Smooth muscle cell of the brain vasculature (primary cell): ENCODE measurements at regions not wholly inside any gene's neighbourhood (a gene's known extent, or its start where the extent isn't known, plus 50 kb on each side); places are given as distances from the start of the nearest gene placed in this dataset.
"Not testable (repeated sequence)": the region's sequence is repeated elsewhere in the genome, so short reads cannot be mapped to it uniquely, and the experiment has no call there.

Experiments used
- DNase-seq: peaks from one replicate; pipeline ENCODE4 v3.0.0-alpha.2; 2012; ENCODE audit warnings: low read depth, low spot score

DNA sequence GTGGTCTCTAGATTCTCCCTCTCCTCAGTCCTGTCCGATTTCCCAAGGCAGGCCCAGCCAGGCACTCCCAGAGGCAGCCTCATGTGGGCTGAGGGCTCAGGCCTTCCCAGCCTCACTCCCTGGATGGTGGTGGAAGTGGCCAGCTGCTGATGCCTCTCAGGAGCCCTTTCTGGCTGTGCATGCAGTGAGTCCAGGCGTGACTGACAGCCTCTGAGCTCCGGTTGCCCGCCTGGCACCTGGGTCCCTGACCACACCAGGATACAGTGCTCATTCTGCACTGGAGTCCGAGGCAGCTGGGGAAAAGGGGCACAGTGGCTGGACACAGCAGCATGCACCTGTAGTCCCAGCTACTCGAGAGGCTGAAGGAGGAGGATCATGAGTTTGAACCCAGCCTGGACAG lies 132.6 kb downstream of the CUL2 start:
- DNase-seq, result no peak

GRCh38 chr10:34956756-34957155 lies 133.4 kb downstream of the CUL2 start:
- DNase-seq, result no peak

DNA sequence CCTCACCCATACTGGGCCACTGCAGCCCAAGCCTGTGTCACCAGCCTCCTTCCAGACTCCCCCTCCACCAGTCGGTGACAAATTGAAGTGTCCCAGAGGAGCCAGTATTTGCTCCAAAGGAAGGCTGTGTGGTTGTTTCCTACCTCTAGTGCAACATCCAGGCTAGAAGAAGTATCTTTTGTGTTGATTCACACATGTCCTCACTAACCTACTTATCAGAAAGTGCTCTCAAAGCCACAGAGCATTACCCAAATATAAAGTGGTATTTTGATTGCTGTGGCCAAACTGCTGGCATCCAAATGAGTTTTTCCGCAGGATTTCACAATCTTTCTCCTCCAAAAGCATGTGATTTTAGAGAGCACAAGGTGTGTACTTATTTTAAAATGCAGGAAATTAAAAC lies 134.8 kb downstream of the CUL2 start:
- no peak for DNase-seq

- no peak for DNase-seq
Measured at GRCh38 chr10:34954142-34954541, 136.0 kb downstream of the CUL2 start.

GRCh38 chr10:34951263-34951887 lies 136.3 kb upstream of the PARD3 start:
- DNase-seq, result not testable (repeated sequence)

DNA sequence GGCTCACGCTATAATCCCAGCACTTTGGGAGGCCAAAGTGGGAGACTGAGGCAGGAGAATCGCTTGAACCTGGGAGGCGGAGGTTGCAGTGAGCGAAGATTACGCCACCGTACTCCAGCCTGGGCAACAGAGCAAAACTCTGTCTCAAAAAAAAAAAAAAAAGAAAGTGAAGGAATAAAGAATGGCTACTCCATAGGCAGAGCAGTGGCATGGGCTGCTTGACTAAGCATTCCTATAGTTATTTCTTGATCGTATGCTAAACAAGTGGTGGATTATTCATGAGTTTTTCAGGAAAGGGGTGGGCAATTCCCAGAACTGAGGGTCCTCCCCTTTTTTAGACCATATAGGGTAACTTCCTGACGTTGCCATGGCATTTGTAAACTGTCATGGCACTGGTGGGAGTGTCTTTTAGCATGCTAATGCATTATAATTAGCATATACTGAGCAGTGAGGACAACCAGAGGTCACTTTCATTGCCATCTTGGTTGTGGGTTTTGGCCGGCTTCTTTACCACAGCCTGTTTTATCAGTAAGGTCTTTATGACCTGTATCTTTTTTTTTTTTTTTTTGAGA lies 130.9 kb upstream of the PARD3 start:
- DNase-seq, result not testable (repeated sequence)

DNA sequence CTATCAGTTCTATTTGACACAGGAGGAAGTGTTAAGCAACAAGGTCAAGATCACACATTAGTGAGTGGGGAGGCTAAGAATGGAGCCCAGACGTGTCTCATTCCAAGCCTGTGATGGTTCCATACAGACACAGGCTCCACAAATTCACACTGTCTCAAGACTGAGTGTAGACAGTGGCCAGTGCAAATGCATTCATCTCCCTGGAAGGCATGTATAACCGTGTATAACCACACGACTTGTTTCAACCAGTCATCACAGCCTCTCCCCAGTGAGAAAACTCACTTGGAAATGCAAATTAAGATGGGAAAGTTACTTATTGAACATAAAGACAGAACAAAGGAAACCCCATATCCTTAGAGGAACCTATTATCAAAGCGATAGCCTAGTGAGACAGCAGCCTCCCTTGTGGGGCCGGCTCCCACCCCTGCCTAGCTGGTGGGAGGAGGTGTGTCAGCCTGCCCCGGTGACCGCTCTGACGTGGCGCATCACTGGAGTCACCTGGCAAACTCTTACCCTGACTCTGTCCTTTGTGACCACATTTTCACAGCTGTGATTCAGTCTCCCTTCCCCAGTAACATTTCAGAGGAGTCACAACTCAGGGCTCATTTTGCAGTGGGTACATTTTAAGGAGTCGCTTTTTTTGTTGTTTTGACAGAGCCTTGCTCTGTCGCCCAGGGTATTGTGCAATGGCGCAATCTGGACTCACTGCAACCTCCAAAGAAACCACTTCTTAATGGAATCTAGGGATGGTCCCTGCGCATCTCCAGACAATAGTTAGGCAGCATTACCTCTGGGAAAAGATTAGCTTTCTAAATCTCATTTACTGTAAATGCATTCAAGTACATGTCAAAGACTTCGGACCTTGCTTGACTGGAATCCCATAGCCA lies 126.6 kb upstream of the PARD3 start:
- DNase-seq, result no peak

DNA sequence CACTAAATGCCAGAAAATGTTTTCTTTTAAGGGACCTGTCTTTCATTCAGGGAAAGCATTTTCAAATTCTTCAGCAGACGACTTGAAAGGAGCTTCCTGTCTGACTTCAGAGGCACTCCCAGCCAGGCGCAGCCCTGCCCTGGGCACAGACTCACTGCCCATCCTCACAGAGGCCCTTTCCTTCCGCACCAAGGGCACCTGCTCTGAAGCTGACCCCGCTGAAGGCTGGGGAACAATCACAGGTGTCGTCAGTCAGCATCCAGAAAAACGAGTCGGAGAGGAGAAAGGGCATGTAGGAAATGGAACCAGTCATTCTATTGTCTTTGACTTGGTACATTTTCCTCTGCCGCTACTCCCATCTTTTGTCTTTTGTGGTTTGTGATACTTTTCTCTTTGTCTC lies 125.3 kb upstream of the PARD3 start:
- DNase-seq, result no peak

- DNase-seq, result no peak
Measured at GRCh38 chr10:34938399-34938670, 123.2 kb upstream of the PARD3 start.

DNA sequence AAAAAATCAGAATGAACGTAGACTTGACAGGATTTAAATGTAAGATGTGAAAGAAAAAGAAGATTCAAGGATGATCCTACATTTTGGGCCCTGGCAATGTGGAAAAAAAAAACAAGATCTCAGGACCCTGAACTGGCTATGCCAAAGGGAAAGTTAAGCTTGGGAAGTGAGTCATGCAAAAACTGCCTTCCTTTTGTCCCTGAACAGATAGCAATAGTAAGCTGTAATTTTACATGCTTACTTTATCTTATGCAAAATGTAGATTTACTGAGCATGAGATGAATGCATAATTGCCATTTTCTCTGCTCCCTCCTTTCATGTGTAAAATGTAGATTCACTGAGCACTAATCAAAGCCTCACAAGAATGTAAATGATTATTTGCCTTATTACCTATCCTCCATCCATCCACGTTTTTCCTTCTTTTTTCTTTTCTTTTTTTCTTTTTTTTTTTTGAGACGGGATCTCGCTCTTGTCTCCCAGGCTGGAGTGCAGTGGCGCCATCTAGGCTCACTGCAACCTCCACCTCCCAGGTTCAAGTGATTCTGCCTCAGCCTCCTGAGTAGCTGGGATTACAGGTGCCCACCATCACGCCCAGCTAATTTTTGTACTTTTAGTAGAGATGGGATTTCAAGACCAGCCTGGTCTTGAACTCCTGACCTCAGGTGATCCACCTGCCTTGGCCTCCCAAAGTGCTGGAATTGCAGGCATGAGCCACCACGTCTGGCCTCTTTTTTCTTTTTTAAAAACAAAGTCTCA lies 122.7 kb upstream of the PARD3 start:
- not testable (repeated sequence) for DNase-seq

- no peak for DNase-seq
Measured at GRCh38 chr10:34936061-34936460, 121.0 kb upstream of the PARD3 start.

DNA sequence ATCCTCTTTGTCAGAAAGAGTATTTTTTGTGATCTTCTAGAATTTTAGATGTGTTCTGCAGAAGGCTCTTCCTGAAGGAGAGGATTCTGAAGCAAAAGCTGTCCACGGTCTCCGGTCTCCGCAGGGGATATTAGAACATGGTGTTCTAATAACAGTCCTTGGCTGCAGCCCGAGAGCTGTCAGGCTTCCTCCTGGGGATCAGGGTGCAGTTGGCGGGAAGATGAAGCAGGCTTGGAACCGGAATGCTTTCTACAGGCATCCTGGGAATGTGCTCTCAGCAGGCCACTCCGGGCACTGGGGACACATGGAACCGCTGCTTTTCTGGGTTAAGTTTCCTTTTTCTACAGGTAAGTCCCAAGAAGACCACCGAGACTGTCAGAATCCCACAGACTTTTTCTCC lies 118.6 kb upstream of the PARD3 start:
- DNase-seq, result peak; percentile 78

GRCh38 chr10:34932235-34932634 lies 117.1 kb upstream of the PARD3 start:
- no peak for DNase-seq

DNA sequence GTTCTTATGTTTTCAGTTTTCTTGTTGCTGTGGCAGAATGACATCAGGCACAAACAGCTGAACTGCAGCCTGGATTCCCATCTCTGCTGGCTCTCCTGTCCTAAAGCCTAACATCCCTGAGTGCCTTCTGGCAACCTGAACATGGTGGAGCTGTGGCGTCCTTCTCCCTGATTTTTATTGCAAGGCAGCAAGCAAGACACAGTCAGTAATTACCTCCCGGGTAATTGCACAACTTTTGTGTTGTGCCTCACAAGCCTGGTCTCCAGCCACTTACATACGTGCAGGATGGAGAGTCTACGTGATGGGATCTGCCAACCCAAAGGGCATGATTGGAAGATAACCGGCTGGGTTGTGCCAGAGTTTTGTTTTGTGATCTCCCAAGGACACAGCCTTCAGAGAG lies 116.1 kb upstream of the PARD3 start:
- no peak for DNase-seq

DNA sequence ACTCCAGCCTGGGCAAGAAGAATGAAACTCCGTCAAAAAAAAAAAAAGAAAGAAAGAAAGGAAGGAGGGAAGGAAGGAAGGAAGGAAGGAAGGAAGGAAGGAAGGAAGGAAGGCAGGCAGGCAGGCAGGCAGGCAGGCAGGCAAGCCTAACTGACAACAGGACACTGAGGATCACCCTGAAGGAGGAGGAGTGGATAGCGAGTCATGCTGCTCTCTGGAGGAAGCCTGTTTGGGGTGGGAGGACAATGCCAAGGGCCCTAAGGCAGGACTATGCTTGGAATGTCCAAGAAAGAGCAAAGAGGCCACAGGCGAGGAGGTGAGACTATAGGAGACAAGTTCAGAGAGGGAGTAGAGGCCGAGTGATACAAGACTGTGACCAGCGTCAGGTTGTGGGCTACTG lies 107.0 kb upstream of the PARD3 start:
- DNase-seq, result no peak

DNA sequence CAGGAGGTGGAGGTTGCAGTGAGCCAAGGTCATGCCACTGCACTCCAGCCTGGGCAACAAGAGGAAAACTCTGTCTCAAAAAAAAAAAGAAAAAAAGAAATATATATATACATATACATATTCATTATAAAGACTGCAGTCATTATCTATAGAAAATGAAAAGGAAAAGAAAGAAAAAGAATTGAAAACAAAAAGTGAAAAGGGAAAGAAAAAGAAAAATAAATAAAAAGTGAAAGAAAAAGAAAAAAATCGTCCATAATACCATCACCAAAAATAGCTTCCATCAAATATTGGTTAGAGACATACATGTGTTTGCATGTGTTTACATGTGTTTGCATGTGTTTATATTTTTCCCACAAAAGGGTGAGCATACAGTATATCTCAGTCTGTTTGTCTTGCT lies 105.5 kb upstream of the PARD3 start:
- no peak for DNase-seq

GRCh38 chr10:34918776-34919315 lies 103.8 kb upstream of the PARD3 start:
- no peak for DNase-seq

- DNase-seq, result no peak
Measured at GRCh38 chr10:34918060-34918775, 103.1 kb upstream of the PARD3 start.

- no peak for DNase-seq
Measured at GRCh38 chr10:34916314-34916713, 101.2 kb upstream of the PARD3 start.

- no peak for DNase-seq
Measured at GRCh38 chr10:34912771-34913170, 97.7 kb upstream of the PARD3 start.

GRCh38 chr10:34911661-34912205 lies 96.6 kb upstream of the PARD3 start:
- no peak for DNase-seq
